ENCODE measurements at regions not wholly inside any gene's neighbourhood (a gene's known extent, or its start where the extent isn't known, plus 50 kb on each side); places are given as distances from the start of the nearest gene placed in this dataset.

GRCh38 chr14:101215266-101215665, 311.7 kb upstream of the RTL1 start:
- DNase-seq = no peak
- Histone ChIP-seq H3K36me3 (no peaks in the 10 kb centered on the region), H3K4me3 (ENCODE audit: low read depth, low read length) (no peak overlapping the region), H3K27me3 (no peaks in the 10 kb centered on the region), H3K4me1 (no peaks in the 10 kb centered on the region), H3K9me3 (peaks cover 3% of the 10 kb centered on the region; the same call in 1 of the 2 replicates)
- TF ChIP-seq CTCF (IDR thresholded peaks at IDR 0.05; ENCODE audit: low read depth, low read length) = no peak

GRCh38 chr14:101215927-101216326, 312.4 kb upstream of the RTL1 start:
- Histone ChIP-seq H3K9me3 (no peaks in the 10 kb centered on the region), H3K4me3 (ENCODE audit: low read depth, low read length) (no peak overlapping the region), H3K36me3 (no peaks in the 10 kb centered on the region), H3K4me1 (no peaks in the 10 kb centered on the region), H3K27me3 (no peaks in the 10 kb centered on the region)
- no peak for DNase-seq
- TF ChIP-seq CTCF (IDR thresholded peaks at IDR 0.05; ENCODE audit: low read depth, low read length) = no peak

GRCh38 chr14:101216366-101217079, 313.0 kb upstream of the RTL1 start:
- Histone ChIP-seq H3K4me1 (no peaks in the 10 kb centered on the region), H3K36me3 (no peaks in the 10 kb centered on the region), H3K9me3 (no peaks in the 10 kb centered on the region), H3K27me3 (no peaks in the 10 kb centered on the region), H3K4me3 (ENCODE audit: low read depth, low read length) (no peak overlapping the region)
- no peak for DNase-seq
- TF ChIP-seq CTCF (IDR thresholded peaks at IDR 0.05; ENCODE audit: low read depth, low read length) = no peak

GRCh38 chr14:101217080-101217463, 313.6 kb upstream of the RTL1 start:
- Histone ChIP-seq H3K9me3 (no peaks in the 10 kb centered on the region), H3K4me1 (no peaks in the 10 kb centered on the region), H3K4me3 (ENCODE audit: low read depth, low read length) (no peak overlapping the region), H3K36me3 (no peaks in the 10 kb centered on the region), H3K27me3 (no peaks in the 10 kb centered on the region)
- no peak for DNase-seq
- no peak for TF ChIP-seq CTCF (IDR thresholded peaks at IDR 0.05; ENCODE audit: low read depth, low read length)

- TF ChIP-seq CTCF (IDR thresholded peaks at IDR 0.05; ENCODE audit: low read depth, low read length) = no peak
- H3K4me1 ChIP-seq = no peaks in the 10 kb centered on the region
- no peak for DNase-seq
- no peaks in the 10 kb centered on the region for H3K36me3 ChIP-seq
- no peak overlapping the region for H3K4me3 ChIP-seq (ENCODE audit: low read depth, low read length)
- no peaks in the 10 kb centered on the region for H3K27me3 ChIP-seq
- H3K9me3 ChIP-seq = no peaks in the 10 kb centered on the region
Observed at GRCh38 chr14:101217616-101218371, 314.3 kb upstream of the RTL1 start.

Measured in BE2C (cell line).